ENCODE measurements at regions not wholly inside any gene's neighbourhood (a gene's known extent, or its start where the extent isn't known, plus 50 kb on each side); places are given as distances from the start of the nearest gene placed in this dataset.
"Not testable (repeated sequence)": the region's sequence is repeated elsewhere in the genome, so short reads cannot be mapped to it uniquely, and the experiment has no call there.

- DNase-seq (ENCODE audit: low read depth): no peak
- no peak overlapping the region for H3K4me3 ChIP-seq (ENCODE audit: control insufficient read depth, low read depth, low read length)
- TF ChIP-seq CTCF (IDR thresholded peaks at IDR 0.05; ENCODE audit: control insufficient read depth, insufficient read depth, low read depth, low read length, missing control alignments): no peak
These were observed 96.4 kb upstream of the TEKT4 start for GRCh38 chr2:94774851-94775250.

- DNase-seq (ENCODE audit: low read depth): no peak
- no peak for TF ChIP-seq CTCF (IDR thresholded peaks at IDR 0.05; ENCODE audit: control insufficient read depth, insufficient read depth, low read depth, low read length, missing control alignments)
- no peak overlapping the region for H3K4me3 ChIP-seq (ENCODE audit: control insufficient read depth, low read depth, low read length)
These were observed 95.2 kb upstream of the TEKT4 start for GRCh38 chr2:94776036-94776435.

- not testable (repeated sequence) for H3K4me3 ChIP-seq (ENCODE audit: control insufficient read depth, low read depth, low read length); DNase-seq (ENCODE audit: low read depth)
These were observed 86.1 kb upstream of the TEKT4 start for GRCh38 chr2:94785105-94785504.

GRCh38 chr2:94786424-94786823, 84.8 kb upstream of the TEKT4 start:
- not testable (repeated sequence) for H3K4me3 ChIP-seq (ENCODE audit: control insufficient read depth, low read depth, low read length); DNase-seq (ENCODE audit: low read depth)

- H3K4me3 ChIP-seq (ENCODE audit: control insufficient read depth, low read depth, low read length); DNase-seq (ENCODE audit: low read depth): not testable (repeated sequence)
These were observed 81.1 kb upstream of the TEKT4 start for GRCh38 chr2:94790169-94790568.

GRCh38 chr2:94797235-94797634, 74.0 kb upstream of the TEKT4 start:
- H3K4me3 ChIP-seq (ENCODE audit: control insufficient read depth, low read depth, low read length); DNase-seq (ENCODE audit: low read depth): not testable (repeated sequence)
- TF ChIP-seq CTCF (IDR thresholded peaks at IDR 0.05; ENCODE audit: control insufficient read depth, insufficient read depth, low read depth, low read length, missing control alignments): peak; percentile 23

All from AG09309 (cell line).